CD4-positive, alpha-beta T cell (primary cell): ENCODE measurements at regions not wholly inside any gene's neighbourhood (a gene's known extent, or its start where the extent isn't known, plus 50 kb on each side); places are given as distances from the start of the nearest gene placed in this dataset.

Source experiments
- ATAC-seq: fragments of 200-7000 bp; cut with Tn5 transposase; one replicate; pipeline ENCODE4 v1.10.0; 2022; ENCODE audit warnings: mild to moderate bottlenecking; ENCODE audit not compliant: poor library complexity
- CTCF ChIA-PET: fragments of 350-600 bp; sonication (Branson Sonifier 250); formaldehyde crosslinking; loops from one replicate; lab custom pipeline; 2021; ENCODE audit warnings: antibody characterized with exemption, inconsistent platforms; lab: Charles Lee
- POLR2A ChIA-PET: fragments of 350-600 bp; sonication (Branson Sonifier 250); formaldehyde crosslinking; loops from one replicate; lab custom pipeline; 2021; ENCODE audit warnings: antibody characterized with exemption, inconsistent platforms; lab: Charles Lee
- DNase-seq, 14 experiments: peaks; one replicate each; pipeline ENCODE4 v3.0.0-alpha.2; 2013 to 2020; ENCODE audit warnings: mixed read lengths in 2 of 14
- H3K27ac ChIP-seq, 2 donors: one replicate each; pipeline versions ENCODE4 v1.5.1 to v1.7.0; 2013; ENCODE audit warnings: low read length in 2 of 2, low read depth in 1 of 2, mild to moderate bottlenecking in 1 of 2
- H3K27me3 ChIP-seq, 2 experiments: 1 replicate in 1 of 2; 2 replicates in 1 of 2; pipeline versions ENCODE4 v1.6.1 to v1.7.0; 2013; ENCODE audit warnings: low read length in 2 of 2, control low read depth in 1 of 2, mild to moderate bottlenecking in 1 of 2, moderate library complexity in 1 of 2; ENCODE audit not compliant: insufficient read depth in 2 of 2, control insufficient read depth in 1 of 2
- H3K36me3 ChIP-seq: one replicate; pipeline ENCODE4 v1.6.1; 2013; ENCODE audit warnings: low read length, control low read depth; ENCODE audit not compliant: insufficient read depth
- H3K4me1 ChIP-seq: one replicate; pipeline ENCODE4 v1.6.1; 2013; ENCODE audit warnings: low read length, control low read depth; ENCODE audit not compliant: insufficient read depth
- H3K4me3 ChIP-seq: one replicate; pipeline ENCODE4 v1.5.1; 2013; ENCODE audit warnings: mild to moderate bottlenecking, low read length, moderate library complexity
- H3K9me3 ChIP-seq, 2 experiments: 1 replicate in 1 of 2; 2 replicates in 1 of 2; pipeline versions ENCODE4 v1.6.1 to v1.7.0; 2013; ENCODE audit warnings: low read length in 2 of 2, mild to moderate bottlenecking in 2 of 2, control low read depth in 1 of 2, moderate library complexity in 1 of 2; ENCODE audit not compliant: control insufficient read depth in 1 of 2, insufficient read depth in 1 of 2
- H3K27ac Mint-ChIP-seq: one replicate; pipeline ENCODE4 v1.8.0; 2020; ENCODE audit warnings: mixed read lengths
- H3K27me3 Mint-ChIP-seq: one replicate; pipeline ENCODE4 v1.8.0; 2021; ENCODE audit warnings: mixed read lengths
- H3K36me3 Mint-ChIP-seq: one replicate; pipeline ENCODE4 v1.8.0; 2021; ENCODE audit warnings: low read depth, mixed read lengths
- H3K4me1 Mint-ChIP-seq: one replicate; pipeline ENCODE4 v1.8.0; 2021; ENCODE audit warnings: low read depth, mixed read lengths
- H3K4me3 Mint-ChIP-seq: one replicate; pipeline ENCODE4 v1.8.0; 2020; ENCODE audit warnings: mild to moderate bottlenecking, mixed read lengths
- H3K9me3 Mint-ChIP-seq: one replicate; pipeline ENCODE4 v1.8.0; 2020; ENCODE audit warnings: mixed read lengths
- intact Hi-C, 2 experiments: fragments of 100-400 bp; cut with DNase I in 1 of 2; cut with micrococcal nuclease in 1 of 2; formaldehyde crosslinking; loops; one replicate each; pipeline versions ENCODE4 v1.15.1 to v1.9.0; 2023 to 2025; cut with DNase I, micrococcal nuclease
- TF ChIP-seq, protein P1 (sequence below): fragments of 200-600 bp; IDR thresholded peaks from one replicate; pipeline ENCODE4 v1.8.0; 2022; ENCODE audit warnings: antibody characterized with exemption, mild to moderate bottlenecking

DNA sequence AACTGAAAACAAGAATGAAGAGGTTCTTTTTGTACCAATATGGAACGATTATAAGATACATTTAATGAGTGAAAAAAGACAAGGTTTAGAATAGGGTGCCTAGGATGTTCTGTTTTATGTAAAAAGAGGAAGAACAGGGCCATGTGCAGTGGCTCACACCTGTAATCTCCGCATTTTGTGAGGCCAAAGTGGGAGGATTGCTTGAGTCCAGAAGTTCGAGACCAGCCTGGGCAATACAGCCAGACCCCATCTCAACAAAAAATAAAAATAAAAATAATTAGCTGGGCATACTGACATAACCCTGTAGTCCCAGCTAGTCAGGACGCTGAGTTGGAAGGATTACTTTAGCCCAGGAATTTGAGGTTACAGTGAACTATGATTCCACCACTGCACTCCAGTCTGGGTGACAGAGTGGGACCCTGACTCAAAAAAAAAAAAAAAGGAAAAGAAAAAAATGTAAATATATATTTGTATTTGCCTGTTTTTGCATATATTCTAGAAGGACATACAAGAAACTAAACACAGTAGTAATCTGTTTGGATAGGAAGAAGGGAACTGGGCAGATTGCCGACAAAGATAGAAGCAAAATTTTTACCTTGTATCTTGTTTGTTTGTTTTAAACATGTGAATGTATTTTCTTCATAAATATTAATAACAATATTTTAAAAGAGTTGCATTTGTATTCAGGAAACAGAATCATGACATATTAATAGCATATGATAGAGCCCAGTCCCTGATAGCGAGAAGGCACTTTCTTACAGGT, 174.3 kb downstream of the SOX2 start:
- Histone ChIP-seq H3K4me3 (no peak overlapping the region), H3K36me3 (no peaks in the 10 kb centered on the region), H3K4me1 (no peaks in the 10 kb centered on the region), H3K27me3 (peaks cover 0 to 3% of the 10 kb centered on the region in 2 experiments), H3K27ac (no peak overlapping the region), H3K9me3 (no peaks in the 10 kb centered on the region)
- Mint-ChIP-seq H3K4me1 (no peaks in the 10 kb centered on the region), H3K27ac (no peak overlapping the region), H3K27me3 (no peaks in the 10 kb centered on the region), H3K9me3 (no peaks in the 10 kb centered on the region), H3K4me3 (no peak overlapping the region), H3K36me3 (no peaks in the 10 kb centered on the region)
- POLR2A ChIA-PET = no interaction called here
- no peak for ATAC-seq
- TF ChIP-seq, protein P1, sequence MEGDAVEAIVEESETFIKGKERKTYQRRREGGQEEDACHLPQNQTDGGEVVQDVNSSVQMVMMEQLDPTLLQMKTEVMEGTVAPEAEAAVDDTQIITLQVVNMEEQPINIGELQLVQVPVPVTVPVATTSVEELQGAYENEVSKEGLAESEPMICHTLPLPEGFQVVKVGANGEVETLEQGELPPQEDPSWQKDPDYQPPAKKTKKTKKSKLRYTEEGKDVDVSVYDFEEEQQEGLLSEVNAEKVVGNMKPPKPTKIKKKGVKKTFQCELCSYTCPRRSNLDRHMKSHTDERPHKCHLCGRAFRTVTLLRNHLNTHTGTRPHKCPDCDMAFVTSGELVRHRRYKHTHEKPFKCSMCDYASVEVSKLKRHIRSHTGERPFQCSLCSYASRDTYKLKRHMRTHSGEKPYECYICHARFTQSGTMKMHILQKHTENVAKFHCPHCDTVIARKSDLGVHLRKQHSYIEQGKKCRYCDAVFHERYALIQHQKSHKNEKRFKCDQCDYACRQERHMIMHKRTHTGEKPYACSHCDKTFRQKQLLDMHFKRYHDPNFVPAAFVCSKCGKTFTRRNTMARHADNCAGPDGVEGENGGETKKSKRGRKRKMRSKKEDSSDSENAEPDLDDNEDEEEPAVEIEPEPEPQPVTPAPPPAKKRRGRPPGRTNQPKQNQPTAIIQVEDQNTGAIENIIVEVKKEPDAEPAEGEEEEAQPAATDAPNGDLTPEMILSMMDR = no peak
- CTCF ChIA-PET = no interaction called here
- intact Hi-C loops = no loop called here
- no peak for DNase-seq

- H3K27me3 Mint-ChIP-seq = no peaks in the 10 kb centered on the region
- POLR2A ChIA-PET = no interaction called here
These were observed 175.0 kb downstream of the SOX2 start for GRCh38 chr3:181886676-181887075.

DNA sequence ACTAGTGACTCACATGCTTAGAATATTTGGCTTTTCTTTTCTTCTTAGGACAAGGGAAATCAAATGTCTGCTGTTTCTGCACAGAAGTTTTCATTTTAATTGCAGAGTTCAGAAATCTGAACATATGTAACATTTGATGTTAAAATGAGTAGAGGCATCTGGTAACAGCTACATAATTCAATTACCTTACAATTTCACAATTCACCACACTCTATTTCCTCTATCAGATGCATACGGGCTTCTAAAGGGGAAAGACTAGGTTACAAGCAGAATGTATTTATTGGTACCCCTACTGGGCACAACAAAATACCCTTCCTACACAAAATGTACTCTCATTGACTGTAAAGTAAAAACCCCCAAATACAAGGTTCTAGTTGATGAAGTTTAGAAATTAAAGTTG, 176.0 kb downstream of the SOX2 start:
- TF ChIP-seq, protein P1 = no peak
- no peak overlapping the region for H3K27ac Mint-ChIP-seq
- no peak overlapping the region for H3K4me3 Mint-ChIP-seq
- H3K36me3 Mint-ChIP-seq = no peaks in the 10 kb centered on the region
- H3K27me3 ChIP-seq = peaks cover 0 to 3% of the 10 kb centered on the region in 2 experiments
- POLR2A ChIA-PET = no interaction called here
- no peaks in the 10 kb centered on the region for H3K9me3 ChIP-seq
- ATAC-seq = no peak
- H3K4me1 ChIP-seq = no peaks in the 10 kb centered on the region
- intact Hi-C loops = no loop called here
- H3K4me3 ChIP-seq = no peak overlapping the region
- no peaks in the 10 kb centered on the region for H3K27me3 Mint-ChIP-seq
- H3K27ac ChIP-seq = no peak overlapping the region
- no peaks in the 10 kb centered on the region for H3K4me1 Mint-ChIP-seq
- no peaks in the 10 kb centered on the region for H3K9me3 Mint-ChIP-seq
- CTCF ChIA-PET = no interaction called here
- no peak for DNase-seq
- no peaks in the 10 kb centered on the region for H3K36me3 ChIP-seq

More at GRCh38 chr3:181886676-181887075, 175.0 kb downstream of the SOX2 start:
- no peak overlapping the region for H3K27ac Mint-ChIP-seq
- H3K4me3 Mint-ChIP-seq = no peak overlapping the region
- ATAC-seq (no peak), DNase-seq (no peak)
- no peak overlapping the region for H3K27ac ChIP-seq
- H3K9me3 Mint-ChIP-seq = no peaks in the 10 kb centered on the region
- no peaks in the 10 kb centered on the region for H3K9me3 ChIP-seq
- H3K4me1 Mint-ChIP-seq = no peaks in the 10 kb centered on the region
- H3K4me1 ChIP-seq = no peaks in the 10 kb centered on the region
- H3K4me3 ChIP-seq = no peak overlapping the region
- intact Hi-C loops = no loop called here
- no peaks in the 10 kb centered on the region for H3K36me3 ChIP-seq
- H3K27me3 ChIP-seq = peaks cover 0 to 3% of the 10 kb centered on the region in 2 experiments
- no peaks in the 10 kb centered on the region for H3K36me3 Mint-ChIP-seq
- CTCF ChIA-PET = no interaction called here
- TF ChIP-seq, protein P1 = no peak
